Activated CD4-positive, CD25-positive, alpha-beta regulatory T cell (primary cell): ENCODE measurements at regions not wholly inside any gene's neighbourhood (a gene's known extent, or its start where the extent isn't known, plus 50 kb on each side); places are given as distances from the start of the nearest gene placed in this dataset.

Source experiments
- DNase-seq, 4 experiments: peaks; one replicate each; lab custom pipeline; 2025; lab: John Stamatoyannopoulos, UW

GRCh38 chr7:47663851-47664250, 81.9 kb upstream of the TNS3 start:
- no peak for DNase-seq

GRCh38 chr7:47663213-47663612, 81.3 kb upstream of the TNS3 start:
- DNase-seq: no peak

DNA sequence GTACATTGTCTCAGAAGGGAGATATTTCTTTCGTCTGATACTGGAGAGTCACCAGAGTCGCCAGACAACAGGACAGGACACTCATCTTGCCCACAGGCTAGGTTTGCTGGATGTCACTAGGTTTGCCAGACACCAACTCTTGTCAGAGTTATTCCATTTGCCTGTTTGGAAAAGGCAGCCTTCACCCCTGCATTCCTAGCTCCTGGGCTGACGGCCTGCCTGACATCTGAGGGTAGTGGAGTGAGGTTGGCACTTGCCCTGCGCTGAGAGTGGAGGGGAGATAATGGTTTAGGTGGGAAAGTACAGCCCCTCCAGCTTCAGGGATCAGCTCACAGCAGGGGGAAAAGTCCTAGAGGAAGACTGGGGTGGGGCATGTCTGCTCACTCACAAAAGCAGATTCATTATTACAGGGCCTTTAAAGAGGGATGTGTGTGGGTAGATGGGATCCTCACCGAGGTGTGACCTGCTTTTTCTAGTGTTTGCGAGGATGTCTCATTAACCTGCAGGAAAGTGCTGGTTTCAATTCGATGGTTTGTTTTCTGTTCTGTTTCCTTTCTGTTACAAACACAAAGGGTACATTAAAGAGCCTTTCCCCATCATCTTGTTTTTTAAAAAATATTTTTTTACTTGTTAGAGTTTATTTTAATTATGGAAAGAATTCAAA, 79.3 kb upstream of the TNS3 start:
- no peak for DNase-seq

DNA sequence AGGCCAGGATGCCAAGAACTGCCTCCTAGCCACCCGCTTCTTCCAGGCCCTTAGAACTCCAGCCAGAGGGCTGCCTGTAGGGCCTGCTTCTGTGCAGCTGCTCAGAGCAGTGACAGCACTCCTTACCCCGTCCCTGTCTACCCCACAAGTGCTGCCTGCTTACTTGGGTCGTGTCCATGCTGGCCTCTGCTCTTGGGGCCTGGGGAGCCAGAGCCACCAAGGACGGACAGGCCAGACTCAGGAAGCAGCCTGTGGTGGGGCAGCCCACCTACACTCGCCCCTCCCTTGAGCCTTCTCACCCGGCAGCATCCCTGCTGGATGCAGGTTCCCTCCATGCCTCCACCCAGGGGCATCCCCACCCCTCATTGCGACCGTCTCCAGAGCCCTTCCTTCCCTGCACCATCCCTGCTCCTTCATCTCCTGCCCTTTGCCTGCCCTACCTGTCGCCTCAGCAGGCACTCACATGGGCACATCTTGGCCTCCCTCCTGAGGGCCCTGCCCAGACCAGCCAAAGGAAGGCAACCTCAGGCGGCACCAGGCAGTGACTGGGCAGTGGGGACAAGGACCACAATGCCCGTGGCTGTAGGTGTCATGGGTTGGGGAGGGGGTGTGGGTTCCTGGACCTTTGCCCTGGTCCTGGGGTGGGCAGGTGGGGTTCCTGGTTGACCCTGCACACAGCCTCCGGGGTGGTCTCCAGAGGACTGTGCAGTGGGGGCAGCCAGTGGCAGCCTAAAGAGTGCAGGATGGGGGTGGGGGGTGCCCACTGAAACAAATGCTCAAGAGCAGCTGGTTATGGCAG, 78.0 kb upstream of the TNS3 start:
- no peak for DNase-seq

DNA sequence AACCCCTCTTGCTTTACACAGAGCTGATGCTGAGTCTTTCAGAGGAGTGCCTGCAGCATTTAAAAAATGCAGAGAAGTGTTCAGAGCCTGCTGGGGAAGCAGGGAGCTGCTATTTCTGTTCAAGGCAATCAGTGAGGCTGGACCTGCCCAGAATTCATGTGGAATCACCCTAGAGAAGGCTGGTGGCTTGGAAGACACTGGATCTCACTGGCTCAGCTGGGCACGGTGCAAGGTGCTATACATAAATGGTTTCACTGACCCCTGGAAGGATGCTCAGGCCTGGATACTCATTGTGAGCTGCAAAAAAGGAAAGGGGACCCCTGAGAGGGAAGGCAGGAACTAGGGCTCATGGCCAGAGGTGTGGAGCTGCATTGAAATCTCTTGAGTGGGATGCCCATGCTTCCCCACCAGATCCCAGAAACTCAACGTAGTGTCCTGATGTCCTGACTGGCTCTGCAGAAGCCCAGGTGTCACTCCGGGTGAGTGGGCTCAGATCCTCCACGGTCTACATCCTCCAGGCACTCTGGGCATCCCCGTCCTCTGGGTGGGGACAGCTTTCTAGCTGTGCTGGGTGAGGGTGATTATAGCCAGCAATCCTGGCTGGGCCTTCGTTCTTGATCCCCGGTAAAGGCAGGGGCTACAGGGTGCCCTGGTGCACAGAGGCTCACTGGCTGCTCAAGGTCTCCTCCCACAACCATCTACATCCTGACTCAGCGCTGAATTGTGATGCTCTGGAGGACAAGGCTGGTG, 77.2 kb upstream of the TNS3 start:
- no peak for DNase-seq

DNA sequence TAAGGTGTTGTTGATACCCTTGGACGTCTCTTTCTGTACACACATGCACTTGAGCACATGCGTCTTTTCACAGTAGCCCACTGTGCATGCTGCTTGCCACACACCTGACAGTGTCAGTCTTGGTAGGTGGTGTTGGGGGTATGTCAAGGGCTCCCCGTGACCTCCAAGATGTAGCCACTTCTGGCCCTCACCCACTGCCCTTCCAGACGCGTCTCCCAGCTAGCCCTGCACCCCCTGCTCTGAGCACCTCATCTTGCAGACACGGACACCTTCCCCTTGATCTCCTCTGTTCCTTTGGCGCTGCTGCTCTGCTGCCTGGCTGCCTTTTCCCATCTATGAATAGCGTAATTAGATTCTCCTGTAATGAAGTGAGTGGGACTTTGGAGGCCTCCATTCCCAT, 75.2 kb upstream of the TNS3 start:
- no peak for DNase-seq

DNA sequence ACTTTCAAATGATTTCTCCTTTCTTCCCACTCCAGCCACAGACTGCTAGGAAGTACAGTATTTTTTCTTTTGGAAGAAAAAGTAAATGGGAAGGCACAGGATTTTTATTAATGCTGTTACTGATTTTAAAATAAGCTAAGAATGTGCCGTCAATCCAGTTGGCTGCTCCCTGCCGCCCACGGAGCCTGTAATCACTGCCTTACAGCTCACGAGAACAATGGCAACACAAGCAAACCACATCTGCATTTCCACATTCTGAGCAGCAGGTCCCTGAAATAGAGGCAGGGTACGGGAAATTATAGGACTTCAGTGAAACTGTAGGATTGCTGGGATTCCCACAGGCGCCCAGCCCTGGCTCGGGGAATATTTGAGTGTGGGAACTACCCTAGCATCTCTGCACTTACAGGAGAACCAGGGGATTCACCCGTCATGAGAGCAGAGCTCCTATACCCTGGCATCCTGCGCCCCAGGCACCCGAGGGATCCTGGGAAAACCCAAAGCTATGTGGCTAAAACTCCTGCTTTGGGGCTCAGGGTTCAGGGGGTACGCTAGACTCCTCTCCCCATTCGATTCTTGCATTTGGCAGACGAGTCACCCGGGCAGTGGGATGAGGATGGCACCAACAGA, 72.9 kb upstream of the TNS3 start:
- DNase-seq: no peak

GRCh38 chr7:47653550-47654411, 71.9 kb upstream of the TNS3 start:
- DNase-seq: no peak

GRCh38 chr7:47652591-47652990, 70.7 kb upstream of the TNS3 start:
- DNase-seq: no peak

GRCh38 chr7:47651355-47652317, 69.7 kb upstream of the TNS3 start:
- no peak for DNase-seq

- DNase-seq: no peak
These were observed 68.0 kb upstream of the TNS3 start for GRCh38 chr7:47649919-47650318.

- DNase-seq: no peak
These were observed 66.5 kb upstream of the TNS3 start for GRCh38 chr7:47648275-47648925.

- no peak for DNase-seq
These were observed 66.0 kb upstream of the TNS3 start for GRCh38 chr7:47647918-47648250.

GRCh38 chr7:47647181-47647917, 65.4 kb upstream of the TNS3 start:
- DNase-seq: no peak

DNA sequence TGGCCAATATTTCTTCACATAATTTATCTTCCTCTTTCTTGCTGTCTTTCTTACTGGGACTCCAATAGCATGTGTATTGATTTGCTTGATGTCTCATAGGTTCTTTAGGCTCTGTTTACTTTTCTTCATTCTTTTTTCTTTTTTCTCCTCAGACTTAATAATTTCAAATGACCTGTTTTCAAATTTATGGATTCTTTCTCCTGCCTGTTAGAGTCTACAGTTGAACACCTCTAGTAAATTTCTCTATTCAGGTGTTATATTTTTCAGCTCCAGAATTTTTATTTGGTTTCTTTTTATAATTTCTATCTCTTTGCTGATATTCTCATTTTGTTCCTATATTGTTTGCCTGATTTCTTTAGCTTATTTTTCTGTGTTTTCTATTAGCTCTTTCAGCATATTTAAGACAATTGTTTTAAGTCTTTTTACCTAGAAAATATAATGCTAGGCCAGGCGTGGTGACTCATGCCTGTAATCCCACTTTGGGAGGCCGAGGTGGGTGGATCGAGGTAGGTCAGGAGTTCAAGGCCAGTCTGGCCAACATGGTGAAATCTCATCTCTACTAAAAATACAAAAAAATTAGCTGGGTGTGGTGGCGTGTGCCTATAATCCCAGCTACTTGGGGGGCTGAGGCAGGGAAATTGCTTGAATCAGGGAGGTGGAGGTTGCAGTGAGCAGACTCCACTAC, 61.9 kb upstream of the TNS3 start:
- DNase-seq: no peak

- DNase-seq: no peak
These were observed 58.4 kb upstream of the TNS3 start for GRCh38 chr7:47640265-47640664.

GRCh38 chr7:47639495-47640110, 57.7 kb upstream of the TNS3 start:
- no peak for DNase-seq

GRCh38 chr7:47638679-47639315, 56.9 kb upstream of the TNS3 start:
- DNase-seq: no peak
